Stimulated activated naive CD8-positive, alpha-beta T cell treated with anti-CD3 and anti-CD28 coated beads, Interleukin-15, Interleukin-2, amounts not matched to agents 100 ng/mL and 50 ng/mL, for 24 hours (primary cell): ENCODE measurements at regions not wholly inside any gene's neighbourhood (a gene's known extent, or its start where the extent isn't known, plus 50 kb on each side); places are given as distances from the start of the nearest gene placed in this dataset.
"Not testable (repeated sequence)": the region's sequence is repeated elsewhere in the genome, so short reads cannot be mapped to it uniquely, and the experiment has no call there.

Source experiments
- H3K27ac Mint-ChIP-seq: one replicate; pipeline ENCODE4 v1.8.0; 2021; ENCODE audit warnings: mild to moderate bottlenecking, mixed read lengths
- H3K27me3 Mint-ChIP-seq: one replicate; pipeline ENCODE4 v1.8.0; 2021; ENCODE audit warnings: mixed read lengths
- H3K36me3 Mint-ChIP-seq: one replicate; pipeline ENCODE4 v1.8.0; 2021; ENCODE audit warnings: low read depth, mixed read lengths
- H3K4me1 Mint-ChIP-seq: one replicate; pipeline ENCODE4 v1.8.0; 2021; ENCODE audit warnings: low read depth, mixed read lengths
- H3K4me3 Mint-ChIP-seq: one replicate; pipeline ENCODE4 v1.8.0; 2021; ENCODE audit warnings: mild to moderate bottlenecking, mixed read lengths
- H3K9me3 Mint-ChIP-seq: one replicate; pipeline ENCODE4 v1.8.0; 2021; ENCODE audit warnings: mixed read lengths

- Mint-ChIP-seq H3K9me3 (no peaks in the 10 kb centered on the region), H3K36me3 (no peaks in the 10 kb centered on the region), H3K4me1 (no peaks in the 10 kb centered on the region), H3K27me3 (no peaks in the 10 kb centered on the region), H3K4me3 (no peak overlapping the region), H3K27ac (no peak overlapping the region)
Measured at GRCh38 chr9:75451045-75451444, 362.7 kb downstream of the OSTF1 start.

GRCh38 chr9:75451505-75451904, 363.2 kb downstream of the OSTF1 start:
- Mint-ChIP-seq H3K36me3 (no peaks in the 10 kb centered on the region), H3K27ac (no peak overlapping the region), H3K27me3 (no peaks in the 10 kb centered on the region), H3K4me3 (no peak overlapping the region), H3K9me3 (no peaks in the 10 kb centered on the region), H3K4me1 (no peaks in the 10 kb centered on the region)

- Mint-ChIP-seq H3K4me1 (no peaks in the 10 kb centered on the region), H3K4me3 (no peak overlapping the region), H3K27ac (no peak overlapping the region), H3K36me3 (no peaks in the 10 kb centered on the region), H3K27me3 (no peaks in the 10 kb centered on the region), H3K9me3 (no peaks in the 10 kb centered on the region)
Measured at GRCh38 chr9:75452512-75452911, 364.2 kb downstream of the OSTF1 start.

GRCh38 chr9:75454043-75454442, 365.7 kb downstream of the OSTF1 start:
- Mint-ChIP-seq H3K27me3 (no peaks in the 10 kb centered on the region), H3K4me1 (no peaks in the 10 kb centered on the region), H3K27ac (no peak overlapping the region), H3K9me3 (no peaks in the 10 kb centered on the region), H3K4me3 (no peak overlapping the region), H3K36me3 (no peaks in the 10 kb centered on the region)

- no peak overlapping the region for H3K4me3 Mint-ChIP-seq
- no peak overlapping the region for H3K27ac Mint-ChIP-seq
- no peaks in the 10 kb centered on the region for H3K9me3 Mint-ChIP-seq
- no peaks in the 10 kb centered on the region for H3K4me1 Mint-ChIP-seq
- H3K36me3 Mint-ChIP-seq: no peaks in the 10 kb centered on the region
- H3K27me3 Mint-ChIP-seq: no peaks in the 10 kb centered on the region
Measured at GRCh38 chr9:75454891-75455290, 366.6 kb downstream of the OSTF1 start.

GRCh38 chr9:75455444-75455921, 367.2 kb downstream of the OSTF1 start:
- no peak overlapping the region for H3K4me3 Mint-ChIP-seq
- H3K27ac Mint-ChIP-seq: no peak overlapping the region
- H3K9me3 Mint-ChIP-seq: no peaks in the 10 kb centered on the region
- no peaks in the 10 kb centered on the region for H3K4me1 Mint-ChIP-seq
- H3K36me3 Mint-ChIP-seq: no peaks in the 10 kb centered on the region
- H3K27me3 Mint-ChIP-seq: no peaks in the 10 kb centered on the region

- Mint-ChIP-seq H3K27ac (no peak overlapping the region), H3K9me3 (no peaks in the 10 kb centered on the region), H3K4me3 (no peak overlapping the region)
Measured at GRCh38 chr9:75456698-75457097, 368.4 kb downstream of the OSTF1 start.

GRCh38 chr9:75457474-75458011, 369.2 kb downstream of the OSTF1 start:
- no peaks in the 10 kb centered on the region for H3K27me3 Mint-ChIP-seq
- H3K4me1 Mint-ChIP-seq: no peaks in the 10 kb centered on the region
- no peak overlapping the region for H3K4me3 Mint-ChIP-seq
- no peak overlapping the region for H3K27ac Mint-ChIP-seq
- H3K36me3 Mint-ChIP-seq: no peaks in the 10 kb centered on the region
- H3K9me3 Mint-ChIP-seq: no peaks in the 10 kb centered on the region

More at GRCh38 chr9:75456698-75457097, 368.4 kb downstream of the OSTF1 start:
- Mint-ChIP-seq H3K36me3 (no peaks in the 10 kb centered on the region), H3K27me3 (no peaks in the 10 kb centered on the region), H3K4me1 (no peaks in the 10 kb centered on the region)

GRCh38 chr9:75459311-75459710, 371.0 kb downstream of the OSTF1 start:
- H3K4me1 Mint-ChIP-seq, H3K4me3 Mint-ChIP-seq, H3K27me3 Mint-ChIP-seq, H3K27ac Mint-ChIP-seq, H3K36me3 Mint-ChIP-seq, H3K9me3 Mint-ChIP-seq: not testable (repeated sequence)

- Mint-ChIP-seq H3K9me3 (no peaks in the 10 kb centered on the region), H3K27ac (no peak overlapping the region), H3K4me1 (no peaks in the 10 kb centered on the region), H3K36me3 (no peaks in the 10 kb centered on the region), H3K4me3 (no peak overlapping the region), H3K27me3 (no peaks in the 10 kb centered on the region)
Measured at GRCh38 chr9:75461183-75461582, 372.9 kb downstream of the OSTF1 start.

GRCh38 chr9:75462866-75463265, 374.6 kb downstream of the OSTF1 start:
- H3K4me3 Mint-ChIP-seq: no peak overlapping the region
- H3K4me1 Mint-ChIP-seq: no peaks in the 10 kb centered on the region
- no peak overlapping the region for H3K27ac Mint-ChIP-seq
- no peaks in the 10 kb centered on the region for H3K27me3 Mint-ChIP-seq
- no peaks in the 10 kb centered on the region for H3K9me3 Mint-ChIP-seq
- no peaks in the 10 kb centered on the region for H3K36me3 Mint-ChIP-seq

GRCh38 chr9:75463871-75464270, 375.6 kb downstream of the OSTF1 start:
- H3K4me3 Mint-ChIP-seq: no peak overlapping the region
- no peaks in the 10 kb centered on the region for H3K27me3 Mint-ChIP-seq
- no peaks in the 10 kb centered on the region for H3K4me1 Mint-ChIP-seq
- H3K36me3 Mint-ChIP-seq: no peaks in the 10 kb centered on the region
- H3K9me3 Mint-ChIP-seq: no peaks in the 10 kb centered on the region
- no peak overlapping the region for H3K27ac Mint-ChIP-seq

GRCh38 chr9:75464726-75465125, 376.4 kb downstream of the OSTF1 start:
- H3K4me3 Mint-ChIP-seq: no peak overlapping the region
- H3K9me3 Mint-ChIP-seq: no peaks in the 10 kb centered on the region
- H3K27ac Mint-ChIP-seq: no peak overlapping the region
- no peaks in the 10 kb centered on the region for H3K4me1 Mint-ChIP-seq
- H3K36me3 Mint-ChIP-seq: no peaks in the 10 kb centered on the region
- H3K27me3 Mint-ChIP-seq: no peaks in the 10 kb centered on the region

- no peaks in the 10 kb centered on the region for H3K36me3 Mint-ChIP-seq
- no peaks in the 10 kb centered on the region for H3K4me1 Mint-ChIP-seq
Measured at GRCh38 chr9:75467142-75467541, 378.8 kb downstream of the OSTF1 start.

GRCh38 chr9:75471549-75472114, 383.3 kb downstream of the OSTF1 start:
- Mint-ChIP-seq H3K4me1 (no peaks in the 10 kb centered on the region), H3K27me3 (peaks cover 3% of the 10 kb centered on the region), H3K36me3 (no peaks in the 10 kb centered on the region), H3K9me3 (no peaks in the 10 kb centered on the region), H3K27ac (no peak overlapping the region), H3K4me3 (no peak overlapping the region)

More at GRCh38 chr9:75467142-75467541, 378.8 kb downstream of the OSTF1 start:
- no peaks in the 10 kb centered on the region for H3K27me3 Mint-ChIP-seq
- H3K4me3 Mint-ChIP-seq: no peak overlapping the region
- no peaks in the 10 kb centered on the region for H3K9me3 Mint-ChIP-seq
- no peak overlapping the region for H3K27ac Mint-ChIP-seq

- Mint-ChIP-seq H3K36me3 (no peaks in the 10 kb centered on the region), H3K4me1 (no peaks in the 10 kb centered on the region), H3K27me3 (peaks cover 12% of the 10 kb centered on the region)
Measured at GRCh38 chr9:75482566-75482965, 394.3 kb downstream of the OSTF1 start.

More at GRCh38 chr9:75482566-75482965, 394.3 kb downstream of the OSTF1 start:
- Mint-ChIP-seq H3K9me3 (no peaks in the 10 kb centered on the region), H3K27ac (no peak overlapping the region), H3K4me3 (no peak overlapping the region)
